ENCODE measurements at regions not wholly inside any gene's neighbourhood (a gene's known extent, or its start where the extent isn't known, plus 50 kb on each side); places are given as distances from the start of the nearest gene placed in this dataset.
A peak's percentile ranks its signal among the peaks of the same experiment; 100 is the strongest.

- TF ChIP-seq PURB (CRISPR knock-in tag; IDR thresholded peaks at IDR 0.05; ENCODE audit: low read depth) (no peak), ELF1 (tag; IDR thresholded peaks at IDR 0.05) (no peak), PHTF2 (CRISPR knock-in tag; IDR thresholded peaks at IDR 0.05) (no peak), ZNF143 (CRISPR knock-in tag; IDR thresholded peaks at IDR 0.05) (no peak), TCF7L2 (IDR thresholded peaks at IDR 0.05; ENCODE audit: low read depth, low read length) (no peak), GABPB1 (CRISPR knock-in tag; IDR thresholded peaks at IDR 0.05) (no peak), ZFPM2 (CRISPR knock-in tag; IDR thresholded peaks at IDR 0.05) (no peak), RBBP5 (IDR thresholded peaks at IDR 0.05; ENCODE audit: borderline replicate concordance, insufficient read depth, low read length, poor library complexity, severe bottlenecking) (no peak), CBX3 (IDR thresholded peaks at IDR 0.05; ENCODE audit: borderline replicate concordance in 1 of 2, low read length in 2 of 2) (no peak), ZNF239 (CRISPR knock-in tag; IDR thresholded peaks at IDR 0.05) (no peak), PYGO2 (tag; IDR thresholded peaks at IDR 0.05) (no peak), DPF2 (IDR thresholded peaks at IDR 0.05) (no peak), ZBTB17 (CRISPR knock-in tag; IDR thresholded peaks at IDR 0.05) (peak; percentile 76), KLF6 (CRISPR knock-in tag; IDR thresholded peaks at IDR 0.05; ENCODE audit: borderline replicate concordance) (no peak), ZBTB26 (CRISPR knock-in tag; IDR thresholded peaks at IDR 0.05) (no peak), CAMTA2 (CRISPR knock-in tag; conservative IDR thresholded peaks at IDR 0.05) (no peak), ZNF583 (CRISPR knock-in tag; IDR thresholded peaks at IDR 0.05) (0 out of 2 replicates have a peak, but pooled peaks have one; percentile 31), ZNF449 (CRISPR knock-in tag; IDR thresholded peaks at IDR 0.05) (peak; percentile 48; the same call in 1 of the 2 replicates), ATF6 (CRISPR knock-in tag; IDR thresholded peaks at IDR 0.05) (no peak), RBM15 (IDR thresholded peaks at IDR 0.05; ENCODE audit: insufficient read depth, low read length) (no peak), ZNF778 (CRISPR knock-in tag; IDR thresholded peaks at IDR 0.05) (no peak), ZNF395 (CRISPR knock-in tag; IDR thresholded peaks at IDR 0.05) (no peak), NCOA1 (IDR thresholded peaks at IDR 0.05; ENCODE audit: low read depth) (no peak), ASH1L (IDR thresholded peaks at IDR 0.05; ENCODE audit: borderline replicate concordance, low read depth, partially characterized antibody) (no peak), TRIM24 (IDR thresholded peaks at IDR 0.05) (no peak)
Measured at GRCh38 chr10:3835770-3836169, 50.8 kb upstream of the KLF6 start (continued).

Measured in K562 (cell line).